Skin epidermis (tissue), 12 donors: ENCODE measurements at regions not wholly inside any gene's neighbourhood (a gene's known extent, or its start where the extent isn't known, plus 50 kb on each side); places are given as distances from the start of the nearest gene placed in this dataset.
"Not testable (repeated sequence)": the region's sequence is repeated elsewhere in the genome, so short reads cannot be mapped to it uniquely, and the experiment has no call there.

ENCODE experiments used
- H3K27ac ChIP-seq, 21 experiments: fragments of 200-600 bp; sonication (generic) in 11 of 21; one replicate each; pipeline ENCODE4 v1.5.0; 2020; ENCODE audit warnings: mild to moderate bottlenecking in 3 of 21, inconsistent platforms in 2 of 21, moderate library complexity in 2 of 21
- H3K4me3 ChIP-seq, 7 experiments: fragments of 200-600 bp; sonication (generic) in 2 of 7; one replicate each; pipeline ENCODE4 v1.5.0; 2020; ENCODE audit warnings: inconsistent platforms in 2 of 7, mild to moderate bottlenecking in 2 of 7, moderate library complexity in 1 of 7

DNA sequence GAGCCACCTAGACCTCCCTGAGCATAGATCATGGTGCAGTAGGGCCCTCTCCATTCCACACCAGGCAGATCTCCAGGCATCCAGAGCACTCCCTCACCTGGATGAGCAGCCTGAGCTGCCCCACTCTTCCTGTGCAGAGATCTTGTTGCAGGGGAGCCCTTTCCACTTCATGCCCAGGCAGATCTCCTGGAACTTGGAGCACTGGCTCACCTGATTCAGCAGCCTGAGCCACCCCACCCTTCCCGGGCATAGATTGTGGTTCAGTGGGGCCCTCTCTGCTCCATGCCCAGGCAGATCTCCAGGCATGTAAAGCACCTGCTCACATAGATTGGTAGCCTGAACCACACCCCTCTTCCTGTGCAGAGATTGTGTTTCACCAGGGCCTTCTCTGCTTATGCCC is 78.0 kb downstream of the SEC16B start:
- Histone ChIP-seq H3K4me3 (no peak overlapping the region), H3K27ac (no peak overlapping the region)

DNA sequence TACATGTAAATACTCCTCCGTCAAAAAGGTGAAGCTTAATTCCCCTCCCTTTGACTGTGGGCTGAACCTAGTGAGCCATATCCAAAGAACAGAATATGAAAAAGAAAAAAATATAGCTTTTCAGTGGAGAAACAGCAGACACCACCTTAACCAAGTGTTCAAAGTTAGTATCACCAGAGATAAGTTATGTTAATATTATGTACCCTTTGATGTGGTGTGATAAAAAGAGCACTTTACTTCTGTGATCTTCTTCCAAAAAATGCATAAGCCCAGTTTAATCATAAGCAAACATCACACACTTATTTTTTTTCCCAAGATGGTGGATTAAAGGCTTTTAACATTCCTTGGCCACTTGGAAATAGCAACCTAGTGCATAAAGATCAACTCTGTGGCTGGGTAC is 79.4 kb downstream of the SEC16B start:
- Histone ChIP-seq H3K4me3 (no peak overlapping the region), H3K27ac (no peak overlapping the region)

DNA sequence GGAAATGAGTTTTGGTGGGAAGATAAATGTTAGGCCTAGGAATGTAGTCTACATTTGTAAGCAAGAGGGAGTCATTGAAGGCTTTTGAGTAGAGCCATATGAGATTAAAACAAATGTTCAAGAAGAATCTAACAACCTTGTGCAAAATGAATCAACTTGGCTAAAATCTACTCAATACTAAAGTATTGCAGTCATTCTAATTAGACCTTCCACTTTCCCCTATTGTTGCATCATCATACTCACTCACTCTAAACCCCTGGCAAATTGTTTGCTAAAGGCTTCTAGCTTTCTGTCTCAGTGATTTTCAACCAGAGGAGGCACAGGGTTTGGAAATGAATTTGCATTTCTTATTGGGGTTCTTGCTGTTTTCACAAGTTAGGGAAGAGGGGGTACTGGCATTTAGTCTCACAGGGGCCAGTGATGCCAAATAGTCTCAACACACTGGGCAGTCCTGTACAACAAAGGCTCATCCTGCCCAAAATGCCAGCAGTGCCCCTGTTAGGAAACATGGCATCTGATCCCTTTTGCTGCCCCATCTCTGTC is 85.3 kb downstream of the SEC16B start:
- H3K4me3 ChIP-seq = no peak overlapping the region
- H3K27ac ChIP-seq = no peak overlapping the region

DNA sequence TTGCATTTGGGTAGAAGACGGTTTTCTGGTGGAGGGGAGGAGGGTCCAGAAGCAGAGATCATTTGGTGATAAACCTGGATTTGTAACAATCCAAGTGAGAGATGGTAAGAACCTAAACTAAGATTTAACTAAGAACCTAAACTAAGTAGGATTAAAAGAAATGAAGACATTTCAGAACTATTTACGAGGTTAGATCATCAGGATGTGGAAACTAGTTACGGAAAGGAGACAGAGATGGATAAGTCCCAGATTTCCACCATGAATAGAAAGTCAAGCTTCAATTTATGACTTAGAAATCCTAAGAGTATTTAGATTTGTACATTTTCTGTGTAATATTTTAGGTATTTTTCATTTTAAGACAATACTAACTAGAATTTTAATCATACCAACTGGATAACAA is 86.3 kb downstream of the SEC16B start:
- Histone ChIP-seq H3K27ac (no peak overlapping the region), H3K4me3 (no peak overlapping the region)

DNA sequence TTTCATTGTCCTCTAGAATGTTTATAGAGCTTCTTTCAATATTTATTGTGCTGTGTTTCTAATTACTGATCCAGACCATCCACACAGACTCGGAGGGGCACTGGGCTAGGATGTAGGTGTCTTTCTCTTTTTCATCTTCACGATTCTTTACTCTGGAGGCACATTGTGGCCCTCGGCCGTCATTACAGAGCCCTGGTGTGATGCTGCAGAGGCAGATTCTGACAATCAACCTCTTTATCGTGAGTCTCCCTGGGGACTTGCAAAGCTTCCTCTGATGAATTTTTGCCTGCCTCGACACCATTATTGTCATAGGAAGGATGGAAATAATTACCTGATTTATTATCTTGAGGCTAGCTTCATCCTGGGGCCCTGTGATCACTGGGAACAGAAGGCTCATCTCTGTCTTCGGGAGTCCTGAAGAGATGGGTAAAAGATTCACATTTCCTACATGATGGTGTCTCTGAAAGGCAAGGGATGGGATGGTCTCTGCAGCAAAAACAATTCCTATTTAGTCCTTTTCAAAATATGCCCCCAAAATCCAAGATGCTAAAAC is 89.4 kb downstream of the SEC16B start:
- no peak overlapping the region for H3K4me3 ChIP-seq
- H3K27ac ChIP-seq = no peak overlapping the region

DNA sequence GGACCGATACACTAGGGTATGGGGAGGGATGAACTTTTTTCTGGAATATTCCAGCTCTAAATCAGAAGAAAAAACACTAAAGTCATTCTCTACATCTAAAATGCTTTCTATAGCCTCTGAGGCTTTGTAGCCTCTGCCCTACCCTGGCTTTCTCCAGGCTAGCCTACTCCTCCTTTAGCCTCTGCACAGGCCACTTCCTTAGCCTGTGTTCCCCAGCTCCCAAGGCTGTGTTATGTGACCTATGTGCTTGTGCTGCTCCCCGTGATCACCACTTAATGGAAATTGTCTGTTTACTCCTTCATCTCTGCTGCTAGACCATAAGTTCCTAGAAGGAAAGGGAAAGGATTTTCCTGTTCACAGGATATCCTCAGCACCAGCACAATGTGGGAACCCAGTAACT is 92.8 kb downstream of the SEC16B start:
- Histone ChIP-seq H3K27ac (no peak overlapping the region), H3K4me3 (no peak overlapping the region)

DNA sequence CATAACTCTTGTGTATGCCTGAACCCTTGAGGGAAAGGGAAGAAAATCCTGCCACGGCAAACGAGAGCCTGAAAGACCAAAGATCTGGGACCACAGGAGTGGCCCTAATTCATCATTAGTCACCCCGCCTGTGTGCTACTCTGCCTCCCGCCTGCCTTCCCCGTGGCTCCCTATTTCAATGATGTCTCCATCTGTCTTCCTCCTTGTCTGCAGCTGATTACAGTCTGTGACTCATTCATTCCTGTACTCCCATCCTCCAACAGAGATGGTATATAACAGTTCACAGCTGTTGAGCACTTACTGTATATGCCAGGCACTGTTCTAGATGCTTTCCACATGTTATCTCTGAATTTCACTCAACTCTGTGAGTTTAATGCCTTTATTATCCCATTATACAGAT is 96.6 kb downstream of the SEC16B start:
- Histone ChIP-seq H3K4me3 (no peak overlapping the region), H3K27ac (no peak overlapping the region)

DNA sequence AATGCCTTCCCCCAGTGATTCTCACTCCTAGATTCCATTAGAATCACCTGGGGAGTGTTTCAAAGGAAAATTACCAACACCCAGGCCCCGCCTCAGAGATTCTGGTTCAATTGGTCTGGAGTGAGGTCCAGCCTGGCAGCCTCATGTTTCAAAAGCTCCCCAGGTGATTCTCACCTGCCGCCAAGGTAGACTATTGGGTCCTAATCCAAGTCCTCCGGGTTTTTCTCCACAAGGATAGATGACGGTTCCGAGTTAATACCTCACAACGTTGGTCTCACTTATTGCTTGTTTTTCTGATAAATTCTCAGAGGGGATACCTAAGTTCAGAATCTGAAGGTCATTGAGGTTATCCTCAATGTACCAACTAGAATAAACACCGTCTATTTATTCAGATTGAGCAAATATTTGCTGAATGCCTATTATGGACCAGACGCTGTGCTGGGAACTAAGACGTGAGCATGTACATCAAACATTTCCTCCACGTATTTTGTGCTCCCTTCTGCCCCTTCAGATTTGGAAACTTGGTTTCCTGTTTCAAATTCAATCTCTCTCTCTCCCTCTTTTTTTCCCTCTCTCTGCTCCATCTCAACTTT is 97.5 kb downstream of the SEC16B start:
- H3K27ac ChIP-seq = no peak overlapping the region
- H3K4me3 ChIP-seq = no peak overlapping the region

DNA sequence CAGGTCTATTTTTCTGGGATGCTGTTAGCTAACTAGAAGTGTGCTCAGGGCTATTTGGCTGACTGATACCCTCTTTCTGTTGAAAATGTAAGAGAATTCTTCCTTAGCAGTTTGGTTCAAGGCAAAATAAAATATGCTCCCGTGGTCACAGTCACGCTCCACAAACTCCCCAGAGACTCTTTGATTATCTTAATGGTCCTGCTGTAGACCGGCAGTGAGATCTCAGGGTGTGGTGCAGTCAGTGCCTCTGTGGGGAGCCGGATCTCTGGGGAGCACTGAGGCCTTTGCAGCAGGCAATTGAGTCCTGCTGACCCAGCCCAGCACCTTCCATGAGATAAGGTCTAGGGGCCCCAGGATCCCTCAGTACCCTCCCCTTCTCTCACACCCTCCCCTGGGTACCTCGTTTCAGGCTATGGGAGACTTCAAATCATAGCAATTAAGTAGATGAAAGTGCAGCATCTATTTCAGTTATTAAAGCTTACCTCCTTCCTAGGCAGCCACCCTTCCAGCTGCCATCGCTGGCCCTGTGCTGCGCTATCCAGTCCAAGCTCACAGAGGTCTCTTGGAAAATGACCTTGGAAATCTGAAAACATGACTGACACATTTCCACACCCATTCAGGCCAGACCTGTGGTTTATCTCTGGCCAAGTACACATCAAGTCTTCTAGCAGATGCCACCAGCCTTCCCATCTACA is 98.1 kb downstream of the SEC16B start:
- Histone ChIP-seq H3K27ac (no peak overlapping the region), H3K4me3 (no peak overlapping the region)

DNA sequence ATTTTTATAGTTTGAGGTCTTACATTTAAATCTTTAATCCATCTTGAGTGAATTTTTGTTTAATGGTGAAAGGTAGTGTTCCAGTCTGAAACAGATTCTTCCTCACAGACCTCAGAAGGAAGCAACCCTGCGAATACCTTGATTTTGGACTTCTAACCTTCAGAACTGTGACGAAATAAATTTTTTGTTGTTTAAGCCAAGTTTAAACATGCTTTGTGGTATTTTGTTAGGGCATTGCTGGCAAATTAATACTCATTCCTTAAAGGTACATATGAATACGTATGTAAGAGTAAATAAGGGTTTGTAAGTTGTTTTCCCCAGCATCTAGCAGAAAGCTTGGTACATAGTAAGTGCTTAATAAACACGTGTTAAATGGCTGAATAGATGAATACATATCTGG is 100.3 kb downstream of the SEC16B start:
- Histone ChIP-seq H3K27ac (no peak overlapping the region), H3K4me3 (no peak overlapping the region)

DNA sequence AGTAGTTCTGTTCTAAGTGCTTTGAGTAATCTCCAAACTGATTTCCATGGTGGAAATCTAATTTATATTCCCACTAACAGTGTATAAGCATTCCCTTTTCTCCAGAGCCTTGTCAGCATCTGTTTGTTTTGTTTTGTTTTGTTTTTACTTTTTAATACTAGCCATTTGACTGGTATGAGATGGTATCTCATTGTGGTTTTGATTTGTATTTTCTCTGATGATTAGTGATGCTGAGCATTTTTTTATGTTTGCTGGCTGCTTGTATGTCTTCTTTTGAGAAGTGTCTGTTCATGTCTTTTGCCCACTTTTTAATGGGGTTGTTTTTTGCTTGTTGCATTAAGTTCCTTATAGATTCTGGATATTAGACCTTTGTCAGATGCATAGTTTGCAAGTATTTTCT is 100.8 kb downstream of the SEC16B start:
- not testable (repeated sequence) for H3K4me3 ChIP-seq

DNA sequence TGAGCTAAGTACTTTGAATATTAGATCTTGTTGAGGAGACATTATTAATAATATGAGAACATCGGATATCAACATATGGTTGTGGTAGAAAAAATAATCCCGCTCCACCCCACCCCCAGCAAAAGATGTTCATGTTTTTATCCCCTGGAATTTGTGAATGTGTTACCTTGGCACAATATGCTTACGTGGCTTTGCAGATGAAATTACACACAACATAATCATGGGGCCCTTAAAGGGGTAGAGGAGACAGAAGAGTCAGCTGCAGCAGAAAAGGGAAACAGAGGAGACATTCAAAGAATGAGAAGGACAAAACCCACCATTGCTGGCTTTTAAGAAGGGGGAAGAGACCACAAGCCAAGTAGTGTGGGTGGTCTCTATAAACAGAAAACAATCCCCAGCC is 104.1 kb downstream of the SEC16B start:
- Histone ChIP-seq H3K27ac (no peak overlapping the region), H3K4me3 (no peak overlapping the region)

More for the DNA sequence above, 100.8 kb downstream of the SEC16B start:
- H3K27ac ChIP-seq = not testable (repeated sequence)

DNA sequence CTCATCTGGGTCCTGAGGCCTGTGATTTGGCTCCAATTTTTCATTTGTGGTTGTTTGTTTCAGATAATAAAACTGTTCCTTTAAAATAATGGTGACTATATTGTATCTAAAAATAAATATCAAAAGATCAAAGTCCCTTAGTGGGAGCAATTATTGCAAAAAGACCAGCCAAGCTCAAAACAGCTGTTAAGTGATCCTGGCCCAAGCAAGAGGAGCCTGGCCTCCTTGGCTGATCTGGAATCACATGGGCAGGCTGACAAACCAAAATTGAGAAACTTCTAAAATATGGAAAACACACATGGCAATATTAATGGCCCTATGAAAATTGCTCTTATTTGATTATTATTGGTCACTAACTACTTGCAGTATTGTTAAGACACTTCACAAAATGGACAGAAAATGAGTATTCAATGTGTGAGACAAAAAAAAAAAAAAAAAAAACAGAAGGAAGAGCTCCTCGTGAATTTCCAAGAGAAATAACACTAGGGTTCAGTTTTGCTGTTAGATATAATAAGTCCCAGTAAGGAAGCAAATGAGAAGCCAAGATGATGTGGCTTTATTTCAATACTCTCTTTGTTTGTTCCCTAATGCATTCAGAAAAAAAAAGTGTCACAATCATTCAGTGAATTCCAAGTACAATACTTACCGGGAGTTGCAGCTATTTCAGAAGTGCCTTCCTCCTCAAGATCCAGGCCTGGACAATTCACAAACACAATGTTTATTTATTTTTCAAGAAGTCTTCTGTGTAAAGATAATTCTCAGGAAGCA is 105.1 kb downstream of the SEC16B start:
- Histone ChIP-seq H3K27ac (no peak overlapping the region), H3K4me3 (no peak overlapping the region)

DNA sequence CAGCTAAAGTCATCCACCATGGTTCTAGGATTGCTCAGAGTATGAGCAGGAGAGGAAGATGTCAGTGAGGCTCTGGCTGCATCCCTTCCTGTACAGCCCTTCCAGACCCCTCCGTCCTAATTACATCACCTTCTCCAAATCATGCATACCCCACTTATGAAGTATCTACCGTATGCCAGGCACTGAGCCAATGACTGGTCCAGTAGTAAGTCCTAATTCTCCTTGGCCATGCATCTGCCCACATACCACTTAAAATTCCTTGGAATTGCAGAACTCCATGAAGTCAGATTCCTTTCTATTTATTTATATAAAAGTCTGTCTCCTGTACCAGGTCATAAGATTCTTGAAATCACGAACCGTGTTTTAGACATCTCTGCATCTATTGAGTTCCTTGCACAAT is 106.1 kb downstream of the SEC16B start:
- Histone ChIP-seq H3K27ac (no peak overlapping the region), H3K4me3 (no peak overlapping the region)

DNA sequence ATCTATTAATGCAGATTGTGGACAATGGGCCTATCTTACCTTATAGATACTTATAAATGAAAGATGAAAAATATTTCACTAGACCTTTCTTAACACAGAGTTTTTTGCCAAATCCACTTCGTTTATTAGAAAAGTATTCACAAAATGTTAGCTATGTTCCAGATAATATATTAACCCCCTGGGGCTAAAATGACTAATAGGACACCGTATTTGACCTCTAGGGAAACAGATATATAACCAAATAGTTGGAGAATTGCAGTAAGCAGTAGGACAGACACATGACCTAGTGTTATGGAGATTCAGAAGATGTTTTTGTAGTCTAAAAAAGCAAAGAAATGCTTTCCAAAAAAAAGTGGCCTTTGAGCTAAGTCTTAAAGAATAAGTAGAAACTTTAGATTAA is 106.9 kb downstream of the SEC16B start:
- H3K27ac ChIP-seq = no peak overlapping the region
- H3K4me3 ChIP-seq = no peak overlapping the region

DNA sequence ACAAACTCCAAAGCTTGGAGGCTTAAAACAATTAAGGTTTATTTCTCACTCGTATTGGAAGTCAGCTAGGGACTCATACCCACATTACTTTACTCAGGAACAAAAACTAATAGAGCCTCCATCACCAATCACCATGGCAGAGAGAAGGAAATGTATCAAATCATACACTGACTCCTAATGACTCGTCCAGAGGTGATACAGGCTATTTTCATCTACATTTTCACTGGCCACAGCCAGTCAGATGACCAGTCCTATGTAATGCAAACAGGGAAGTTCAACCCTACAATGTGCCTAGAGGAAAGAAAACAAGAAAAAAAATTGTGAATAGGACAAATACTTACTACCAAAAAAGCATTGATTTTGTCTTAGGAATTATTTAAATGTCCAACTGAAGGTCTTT is 110.3 kb downstream of the SEC16B start:
- H3K27ac ChIP-seq = no peak overlapping the region

DNA sequence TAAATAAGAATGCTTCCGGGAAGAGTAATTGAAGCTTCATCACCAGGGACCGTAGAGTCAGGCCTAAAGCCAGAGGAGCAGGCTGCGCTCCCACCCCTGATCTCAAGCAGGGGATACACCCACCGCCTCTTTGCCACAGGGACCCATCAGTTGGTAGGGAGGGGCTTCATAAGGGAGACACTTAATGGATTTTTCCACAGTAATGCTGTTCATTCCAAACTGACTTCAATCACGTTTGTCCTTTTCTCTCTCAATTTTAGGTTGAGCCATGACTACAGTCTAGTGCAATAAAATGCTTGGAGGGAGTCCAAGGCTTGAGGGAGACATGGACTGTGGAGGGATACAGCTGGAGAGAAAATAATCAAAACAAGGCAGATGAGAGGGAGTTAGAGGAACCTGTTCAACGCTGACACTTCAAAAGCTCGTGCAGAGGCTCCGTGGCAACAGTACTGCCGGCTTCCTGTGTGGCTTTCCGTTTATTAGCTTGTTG is 111.5 kb downstream of the SEC16B start:
- H3K27ac ChIP-seq = no peak overlapping the region
- H3K4me3 ChIP-seq = no peak overlapping the region

More for the DNA sequence above, 110.3 kb downstream of the SEC16B start:
- H3K4me3 ChIP-seq = no peak overlapping the region

DNA sequence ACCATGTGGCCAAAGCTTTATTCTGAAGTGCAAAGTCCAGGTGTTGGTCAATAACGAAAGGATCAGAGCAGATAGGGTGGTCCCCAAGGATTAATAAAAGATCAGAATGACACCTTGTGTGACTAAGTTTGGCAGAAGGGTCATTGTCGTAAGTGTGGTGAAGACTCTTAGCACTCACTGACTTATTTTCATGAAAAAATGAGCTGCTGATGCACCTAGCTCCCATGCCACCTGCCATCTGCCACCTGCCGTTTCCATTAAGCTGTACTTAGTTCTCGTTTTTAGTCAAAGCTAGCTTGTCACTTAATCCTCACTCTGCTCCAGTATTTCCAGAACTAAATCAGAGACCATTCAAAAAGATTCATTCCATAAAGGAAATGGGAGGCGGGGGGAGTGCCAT is 112.6 kb downstream of the SEC16B start:
- Histone ChIP-seq H3K4me3 (no peak overlapping the region), H3K27ac (no peak overlapping the region)

DNA sequence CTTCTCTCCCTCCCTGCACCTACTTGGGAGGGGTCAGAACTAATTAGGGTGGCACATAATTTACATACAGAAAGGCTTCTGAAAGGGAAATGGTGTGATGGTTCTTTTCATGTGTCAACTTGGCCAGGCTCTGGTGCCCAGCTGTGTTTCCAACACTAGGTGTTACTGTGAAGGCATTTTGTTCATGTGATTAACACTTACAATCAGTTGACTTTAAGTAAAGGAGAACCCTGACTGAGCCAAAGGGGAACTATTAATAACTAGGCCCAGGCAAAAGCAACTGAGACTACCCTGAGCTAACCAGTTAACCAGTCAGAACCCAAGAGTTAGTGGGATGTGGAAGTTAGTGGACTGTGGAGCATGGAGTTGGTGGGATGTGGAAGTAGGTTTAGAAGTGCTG is 114.9 kb downstream of the SEC16B start:
- Histone ChIP-seq H3K27ac (no peak overlapping the region), H3K4me3 (no peak overlapping the region)

DNA sequence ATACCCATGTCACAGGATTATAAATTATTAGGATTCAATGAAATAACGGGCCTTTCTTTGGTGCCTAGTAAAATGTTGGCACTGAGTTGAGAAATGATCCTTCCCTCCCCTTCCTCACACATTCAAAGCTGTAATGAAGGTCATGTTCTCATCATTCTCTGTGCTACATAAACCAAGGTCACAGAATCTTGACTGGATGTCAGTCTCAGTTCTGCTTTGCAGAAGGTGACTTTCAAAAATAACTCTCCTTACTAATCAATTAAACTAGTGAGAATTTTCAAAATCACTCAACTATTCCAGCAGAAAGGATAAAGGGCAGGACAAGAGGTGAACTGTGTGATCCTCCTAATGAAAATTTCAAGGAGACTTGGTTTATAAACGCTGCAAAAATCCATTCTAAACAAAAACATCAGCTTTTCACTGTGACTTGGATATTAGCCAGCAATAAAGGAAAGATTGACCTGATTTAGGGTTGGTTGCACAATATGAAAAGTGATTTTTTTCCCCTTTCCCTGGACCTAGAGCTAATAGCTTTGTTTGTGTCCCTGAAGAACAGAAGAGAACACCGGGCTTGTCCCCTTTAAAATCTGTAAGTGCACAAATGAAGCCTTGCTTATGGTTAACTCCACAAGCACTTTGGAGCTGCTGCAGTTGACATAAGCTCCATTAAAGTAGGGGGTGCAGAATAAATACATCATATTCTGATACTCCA is 120.1 kb downstream of the SEC16B start:
- H3K27ac ChIP-seq = no peak overlapping the region
- no peak overlapping the region for H3K4me3 ChIP-seq
